ENCODE measurements at regions not wholly inside any gene's neighbourhood (a gene's known extent, or its start where the extent isn't known, plus 50 kb on each side); places are given as distances from the start of the nearest gene placed in this dataset.

DNA sequence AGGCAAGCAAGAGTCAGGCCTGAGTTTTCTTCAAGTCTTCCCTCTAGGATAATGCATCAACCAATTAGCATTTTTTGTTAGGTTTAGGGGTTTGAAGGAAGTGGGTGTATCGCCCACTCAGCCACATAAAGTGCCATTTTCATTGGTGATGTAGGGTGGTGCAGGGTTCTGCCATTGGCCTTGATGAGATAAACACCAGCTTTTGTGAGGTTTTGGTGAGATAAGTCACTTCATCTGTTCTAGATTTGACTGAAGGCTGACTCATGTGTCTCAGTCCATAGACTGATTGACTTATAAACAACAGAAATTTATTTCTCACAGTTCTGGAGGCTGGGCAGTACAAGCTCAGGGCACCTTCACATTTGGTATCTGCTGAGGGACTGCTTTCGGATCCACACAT lies 84.5 kb upstream of the C3orf80 start:
- no peak for ATAC-seq
- TF ChIP-seq CSDC2 (CRISPR knock-in tag; IDR thresholded peaks at IDR 0.05) = no peak

DNA sequence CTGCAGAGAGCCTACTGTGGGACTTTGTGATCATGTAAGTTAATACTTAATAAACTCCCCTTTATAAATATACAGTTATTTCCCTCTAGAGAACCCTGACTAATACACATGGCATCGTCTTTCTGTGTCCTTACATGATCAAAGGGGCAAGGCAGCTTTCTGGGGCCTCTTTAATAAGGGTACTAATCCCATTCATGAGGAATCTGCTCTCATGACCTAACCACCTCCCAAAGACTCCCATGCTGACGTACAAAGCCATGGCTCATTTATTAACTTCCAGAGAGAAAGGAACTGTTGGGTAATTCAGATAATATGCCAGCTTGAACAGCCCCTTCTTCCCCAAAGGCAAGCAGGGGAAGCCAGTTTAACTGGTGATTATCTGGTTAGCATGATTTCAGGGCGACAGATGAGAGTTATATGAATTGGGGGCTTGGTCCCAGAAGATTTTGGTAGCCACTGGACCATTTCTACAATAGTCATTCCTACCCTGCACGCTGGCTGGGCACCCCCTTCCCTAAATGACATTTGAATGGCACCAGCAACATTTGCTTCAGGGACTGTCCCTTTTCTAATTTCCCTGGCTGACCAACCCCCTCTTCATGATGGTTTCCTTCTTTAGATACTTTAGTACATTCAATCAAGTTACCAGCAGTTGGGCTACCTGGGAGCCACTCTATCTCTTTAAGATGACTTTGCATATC lies 83.6 kb upstream of the C3orf80 start:
- no peak for TF ChIP-seq PPARA (CRISPR knock-in tag; IDR thresholded peaks at IDR 0.05; ENCODE audit: borderline replicate concordance)
- TF ChIP-seq OSR1 (CRISPR knock-in tag; IDR thresholded peaks at IDR 0.05) = no peak
- no peak for TF ChIP-seq TCF4 (CRISPR knock-in tag; IDR thresholded peaks at IDR 0.05; ENCODE audit: borderline replicate concordance)
- no peak for TF ChIP-seq ZC3H10 (CRISPR knock-in tag; IDR thresholded peaks at IDR 0.05)
- TF ChIP-seq, protein P1, sequence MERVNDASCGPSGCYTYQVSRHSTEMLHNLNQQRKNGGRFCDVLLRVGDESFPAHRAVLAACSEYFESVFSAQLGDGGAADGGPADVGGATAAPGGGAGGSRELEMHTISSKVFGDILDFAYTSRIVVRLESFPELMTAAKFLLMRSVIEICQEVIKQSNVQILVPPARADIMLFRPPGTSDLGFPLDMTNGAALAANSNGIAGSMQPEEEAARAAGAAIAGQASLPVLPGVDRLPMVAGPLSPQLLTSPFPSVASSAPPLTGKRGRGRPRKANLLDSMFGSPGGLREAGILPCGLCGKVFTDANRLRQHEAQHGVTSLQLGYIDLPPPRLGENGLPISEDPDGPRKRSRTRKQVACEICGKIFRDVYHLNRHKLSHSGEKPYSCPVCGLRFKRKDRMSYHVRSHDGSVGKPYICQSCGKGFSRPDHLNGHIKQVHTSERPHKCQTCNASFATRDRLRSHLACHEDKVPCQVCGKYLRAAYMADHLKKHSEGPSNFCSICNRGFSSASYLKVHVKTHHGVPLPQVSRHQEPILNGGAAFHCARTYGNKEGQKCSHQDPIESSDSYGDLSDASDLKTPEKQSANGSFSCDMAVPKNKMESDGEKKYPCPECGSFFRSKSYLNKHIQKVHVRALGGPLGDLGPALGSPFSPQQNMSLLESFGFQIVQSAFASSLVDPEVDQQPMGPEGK (CRISPR knock-in tag; IDR thresholded peaks at IDR 0.05; ENCODE audit: borderline replicate concordance) = no peak
- ATAC-seq = no peak

DNA sequence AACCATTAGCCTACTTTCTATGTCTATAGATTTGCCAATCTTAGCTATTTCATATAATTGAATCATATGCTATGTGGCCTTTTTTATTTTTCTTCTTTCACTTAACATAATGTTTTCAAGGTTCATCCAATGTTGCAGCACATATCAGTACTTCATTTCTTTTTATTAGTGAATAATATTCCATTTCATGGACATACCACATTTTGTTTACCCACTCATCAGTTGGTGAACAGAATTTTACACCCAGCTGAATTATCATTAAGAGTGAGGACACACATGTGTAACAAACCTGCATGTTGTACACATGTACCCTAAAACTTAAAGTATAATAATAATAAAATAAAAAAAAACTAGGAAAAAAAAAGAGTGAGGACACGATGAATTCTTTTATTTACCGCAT lies 81.7 kb upstream of the C3orf80 start:
- TF ChIP-seq ISL1 (CRISPR knock-in tag; IDR thresholded peaks at IDR 0.05) = no peak
- no peak for TF ChIP-seq ARNTL (CRISPR knock-in tag; IDR thresholded peaks at IDR 0.05; ENCODE audit: borderline replicate concordance, low read depth)
- peak; percentile 97 for TF ChIP-seq ZNF8 (CRISPR knock-in tag; IDR thresholded peaks at IDR 0.05)
- ATAC-seq = no peak

DNA sequence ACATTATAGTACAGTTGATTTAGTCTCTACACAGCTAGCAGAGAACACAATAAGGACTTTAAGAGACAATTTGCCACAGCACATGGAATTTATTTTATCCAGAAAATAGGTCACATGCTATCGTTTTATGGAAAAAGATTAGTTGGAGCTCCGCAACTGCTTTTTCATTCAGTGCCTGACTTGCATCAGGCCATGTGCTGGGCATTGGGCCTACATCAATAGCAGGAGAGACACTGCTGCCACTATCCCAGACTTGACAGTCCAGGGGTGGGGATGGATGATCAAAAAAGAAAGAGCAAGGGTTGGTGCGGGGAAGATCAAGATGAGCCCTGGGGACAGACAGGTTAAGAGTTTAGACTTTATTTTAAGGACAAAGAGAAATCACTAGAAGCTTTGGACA lies 75.2 kb upstream of the C3orf80 start:
- ATAC-seq = no peak
- TF ChIP-seq, protein P2, sequence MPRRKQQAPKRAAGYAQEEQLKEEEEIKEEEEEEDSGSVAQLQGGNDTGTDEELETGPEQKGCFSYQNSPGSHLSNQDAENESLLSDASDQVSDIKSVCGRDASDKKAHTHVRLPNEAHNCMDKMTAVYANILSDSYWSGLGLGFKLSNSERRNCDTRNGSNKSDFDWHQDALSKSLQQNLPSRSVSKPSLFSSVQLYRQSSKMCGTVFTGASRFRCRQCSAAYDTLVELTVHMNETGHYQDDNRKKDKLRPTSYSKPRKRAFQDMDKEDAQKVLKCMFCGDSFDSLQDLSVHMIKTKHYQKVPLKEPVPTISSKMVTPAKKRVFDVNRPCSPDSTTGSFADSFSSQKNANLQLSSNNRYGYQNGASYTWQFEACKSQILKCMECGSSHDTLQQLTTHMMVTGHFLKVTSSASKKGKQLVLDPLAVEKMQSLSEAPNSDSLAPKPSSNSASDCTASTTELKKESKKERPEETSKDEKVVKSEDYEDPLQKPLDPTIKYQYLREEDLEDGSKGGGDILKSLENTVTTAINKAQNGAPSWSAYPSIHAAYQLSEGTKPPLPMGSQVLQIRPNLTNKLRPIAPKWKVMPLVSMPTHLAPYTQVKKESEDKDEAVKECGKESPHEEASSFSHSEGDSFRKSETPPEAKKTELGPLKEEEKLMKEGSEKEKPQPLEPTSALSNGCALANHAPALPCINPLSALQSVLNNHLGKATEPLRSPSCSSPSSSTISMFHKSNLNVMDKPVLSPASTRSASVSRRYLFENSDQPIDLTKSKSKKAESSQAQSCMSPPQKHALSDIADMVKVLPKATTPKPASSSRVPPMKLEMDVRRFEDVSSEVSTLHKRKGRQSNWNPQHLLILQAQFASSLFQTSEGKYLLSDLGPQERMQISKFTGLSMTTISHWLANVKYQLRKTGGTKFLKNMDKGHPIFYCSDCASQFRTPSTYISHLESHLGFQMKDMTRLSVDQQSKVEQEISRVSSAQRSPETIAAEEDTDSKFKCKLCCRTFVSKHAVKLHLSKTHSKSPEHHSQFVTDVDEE (CRISPR knock-in tag; IDR thresholded peaks at IDR 0.05) = no peak
- TF ChIP-seq, protein P3, sequence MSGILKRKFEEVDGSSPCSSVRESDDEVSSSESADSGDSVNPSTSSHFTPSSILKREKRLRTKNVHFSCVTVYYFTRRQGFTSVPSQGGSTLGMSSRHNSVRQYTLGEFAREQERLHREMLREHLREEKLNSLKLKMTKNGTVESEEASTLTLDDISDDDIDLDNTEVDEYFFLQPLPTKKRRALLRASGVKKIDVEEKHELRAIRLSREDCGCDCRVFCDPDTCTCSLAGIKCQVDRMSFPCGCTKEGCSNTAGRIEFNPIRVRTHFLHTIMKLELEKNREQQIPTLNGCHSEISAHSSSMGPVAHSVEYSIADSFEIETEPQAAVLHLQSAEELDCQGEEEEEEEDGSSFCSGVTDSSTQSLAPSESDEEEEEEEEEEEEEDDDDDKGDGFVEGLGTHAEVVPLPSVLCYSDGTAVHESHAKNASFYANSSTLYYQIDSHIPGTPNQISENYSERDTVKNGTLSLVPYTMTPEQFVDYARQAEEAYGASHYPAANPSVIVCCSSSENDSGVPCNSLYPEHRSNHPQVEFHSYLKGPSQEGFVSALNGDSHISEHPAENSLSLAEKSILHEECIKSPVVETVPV (CRISPR knock-in tag; IDR thresholded peaks at IDR 0.05) = no peak
- TF ChIP-seq ZNF70 (CRISPR knock-in tag; IDR thresholded peaks at IDR 0.05) (no peak), ZNF8 (CRISPR knock-in tag; IDR thresholded peaks at IDR 0.05) (no peak), ZNF565 (CRISPR knock-in tag; conservative IDR thresholded peaks at IDR 0.05; ENCODE audit: low read depth) (no peak), CSDC2 (CRISPR knock-in tag; IDR thresholded peaks at IDR 0.05) (no peak)
- TF ChIP-seq, protein P4, sequence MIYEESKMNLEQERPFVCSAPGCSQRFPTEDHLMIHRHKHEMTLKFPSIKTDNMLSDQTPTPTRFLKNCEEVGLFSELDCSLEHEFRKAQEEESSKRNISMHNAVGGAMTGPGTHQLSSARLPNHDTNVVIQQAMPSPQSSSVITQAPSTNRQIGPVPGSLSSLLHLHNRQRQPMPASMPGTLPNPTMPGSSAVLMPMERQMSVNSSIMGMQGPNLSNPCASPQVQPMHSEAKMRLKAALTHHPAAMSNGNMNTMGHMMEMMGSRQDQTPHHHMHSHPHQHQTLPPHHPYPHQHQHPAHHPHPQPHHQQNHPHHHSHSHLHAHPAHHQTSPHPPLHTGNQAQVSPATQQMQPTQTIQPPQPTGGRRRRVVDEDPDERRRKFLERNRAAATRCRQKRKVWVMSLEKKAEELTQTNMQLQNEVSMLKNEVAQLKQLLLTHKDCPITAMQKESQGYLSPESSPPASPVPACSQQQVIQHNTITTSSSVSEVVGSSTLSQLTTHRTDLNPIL (CRISPR knock-in tag; IDR thresholded peaks at IDR 0.05; ENCODE audit: low read depth) = no peak

DNA sequence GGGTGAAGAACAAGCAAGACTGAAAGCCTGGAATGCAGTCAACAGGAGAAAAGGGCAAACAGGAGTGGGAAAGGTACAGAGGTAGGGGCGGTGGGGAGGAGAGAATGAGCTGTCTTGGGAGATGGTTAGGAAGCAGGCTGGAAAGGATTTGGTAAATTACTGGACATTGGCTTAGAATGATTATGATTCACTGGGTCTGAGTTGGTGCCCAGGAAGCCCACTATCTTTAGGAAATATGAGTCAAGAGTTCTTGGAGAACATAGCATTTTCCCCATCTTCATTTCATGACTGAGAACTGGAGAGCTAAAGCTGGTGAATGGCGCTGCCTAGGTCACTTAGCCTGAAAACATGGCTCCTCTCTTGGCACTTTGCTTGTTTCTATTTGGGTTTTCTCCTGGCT lies 74.7 kb upstream of the C3orf80 start:
- ATAC-seq = no peak
- TF ChIP-seq, protein P1 (CRISPR knock-in tag; IDR thresholded peaks at IDR 0.05; ENCODE audit: borderline replicate concordance) = no peak
- TF ChIP-seq, protein P2 (CRISPR knock-in tag; IDR thresholded peaks at IDR 0.05) = no peak
- TF ChIP-seq RARB (CRISPR knock-in tag; IDR thresholded peaks at IDR 0.05) = no peak
- TF ChIP-seq ISL1 (CRISPR knock-in tag; IDR thresholded peaks at IDR 0.05) = no peak
- TF ChIP-seq ARNTL (CRISPR knock-in tag; IDR thresholded peaks at IDR 0.05; ENCODE audit: borderline replicate concordance, low read depth) = no peak
- TF ChIP-seq ESRRG (CRISPR knock-in tag; IDR thresholded peaks at IDR 0.05) = no peak
- no peak for TF ChIP-seq ZNF70 (CRISPR knock-in tag; IDR thresholded peaks at IDR 0.05)
- no peak for TF ChIP-seq OSR1 (CRISPR knock-in tag; IDR thresholded peaks at IDR 0.05)
- no peak for TF ChIP-seq ZFP30 (CRISPR knock-in tag; IDR thresholded peaks at IDR 0.05)
- TF ChIP-seq TOX (CRISPR knock-in tag; IDR thresholded peaks at IDR 0.05; ENCODE audit: borderline replicate concordance) = no peak
- no peak for TF ChIP-seq ZFP3 (CRISPR knock-in tag; IDR thresholded peaks at IDR 0.05)
- TF ChIP-seq BACH2 (CRISPR knock-in tag; IDR thresholded peaks at IDR 0.05; ENCODE audit: borderline replicate concordance) = no peak
- no peak for TF ChIP-seq ZC3H10 (CRISPR knock-in tag; IDR thresholded peaks at IDR 0.05)
- no peak for TF ChIP-seq TCF4 (CRISPR knock-in tag; IDR thresholded peaks at IDR 0.05; ENCODE audit: borderline replicate concordance)

Measured in SK-N-SH treated with all-trans-retinoic acid at 6 μM for 48 hours (cell line).